Epidermal melanocyte (primary cell): ENCODE measurements at regions not wholly inside any gene's neighbourhood (a gene's known extent, or its start where the extent isn't known, plus 50 kb on each side); places are given as distances from the start of the nearest gene placed in this dataset.
"Not testable (repeated sequence)": the region's sequence is repeated elsewhere in the genome, so short reads cannot be mapped to it uniquely, and the experiment has no call there.

Source experiments
- DNase-seq: peaks from one replicate; pipeline ENCODE4 v3.0.0; 2011; ENCODE audit warnings: low spot score; ENCODE audit not compliant: insufficient read length

- not testable (repeated sequence) for DNase-seq
Measured at GRCh38 chr9:42656789-42657188, 473.3 kb downstream of the SPATA31A6 start.

DNA sequence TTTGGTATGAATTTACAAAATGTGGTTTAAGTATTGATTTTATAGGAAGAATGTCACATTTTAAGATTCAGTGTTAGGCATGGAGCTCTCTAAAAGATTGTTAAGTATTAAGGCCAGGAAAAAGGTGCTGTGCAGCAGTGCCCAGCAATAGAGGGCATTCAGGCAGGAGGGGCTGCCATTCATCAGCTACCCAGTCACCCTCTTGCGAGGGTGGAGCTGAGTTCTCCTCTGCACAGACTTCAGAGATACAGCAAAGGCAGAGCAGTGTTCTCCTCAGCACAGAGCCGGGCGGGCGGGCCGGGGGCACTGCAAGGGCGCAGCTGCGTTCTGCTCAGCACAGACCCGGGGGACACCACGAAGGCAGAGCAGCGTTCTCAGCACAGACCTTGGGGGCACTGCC, 474.0 kb downstream of the SPATA31A6 start:
- not testable (repeated sequence) for DNase-seq

- not testable (repeated sequence) for DNase-seq
Measured at GRCh38 chr9:42697146-42697545, 513.7 kb downstream of the SPATA31A6 start.

DNA sequence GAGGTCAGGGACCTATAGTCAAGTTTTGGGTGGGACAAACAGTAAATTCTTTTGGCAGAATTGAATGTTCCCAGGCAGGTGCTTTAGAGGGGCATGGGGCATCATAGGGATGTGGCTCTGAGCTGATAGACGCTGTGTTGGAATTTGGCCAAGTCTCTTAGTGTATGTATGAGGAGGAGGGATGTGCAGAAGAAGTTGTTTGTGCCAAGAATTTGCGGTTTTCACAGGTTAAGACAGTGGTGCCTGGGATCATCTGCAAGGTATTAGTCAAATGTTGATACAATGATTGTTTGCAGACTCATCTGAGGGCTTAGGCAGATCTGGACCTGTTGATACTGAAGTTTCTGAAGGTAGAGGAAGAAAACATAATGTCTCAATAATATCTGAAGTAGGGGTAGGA, 519.4 kb downstream of the SPATA31A6 start:
- not testable (repeated sequence) for DNase-seq

DNA sequence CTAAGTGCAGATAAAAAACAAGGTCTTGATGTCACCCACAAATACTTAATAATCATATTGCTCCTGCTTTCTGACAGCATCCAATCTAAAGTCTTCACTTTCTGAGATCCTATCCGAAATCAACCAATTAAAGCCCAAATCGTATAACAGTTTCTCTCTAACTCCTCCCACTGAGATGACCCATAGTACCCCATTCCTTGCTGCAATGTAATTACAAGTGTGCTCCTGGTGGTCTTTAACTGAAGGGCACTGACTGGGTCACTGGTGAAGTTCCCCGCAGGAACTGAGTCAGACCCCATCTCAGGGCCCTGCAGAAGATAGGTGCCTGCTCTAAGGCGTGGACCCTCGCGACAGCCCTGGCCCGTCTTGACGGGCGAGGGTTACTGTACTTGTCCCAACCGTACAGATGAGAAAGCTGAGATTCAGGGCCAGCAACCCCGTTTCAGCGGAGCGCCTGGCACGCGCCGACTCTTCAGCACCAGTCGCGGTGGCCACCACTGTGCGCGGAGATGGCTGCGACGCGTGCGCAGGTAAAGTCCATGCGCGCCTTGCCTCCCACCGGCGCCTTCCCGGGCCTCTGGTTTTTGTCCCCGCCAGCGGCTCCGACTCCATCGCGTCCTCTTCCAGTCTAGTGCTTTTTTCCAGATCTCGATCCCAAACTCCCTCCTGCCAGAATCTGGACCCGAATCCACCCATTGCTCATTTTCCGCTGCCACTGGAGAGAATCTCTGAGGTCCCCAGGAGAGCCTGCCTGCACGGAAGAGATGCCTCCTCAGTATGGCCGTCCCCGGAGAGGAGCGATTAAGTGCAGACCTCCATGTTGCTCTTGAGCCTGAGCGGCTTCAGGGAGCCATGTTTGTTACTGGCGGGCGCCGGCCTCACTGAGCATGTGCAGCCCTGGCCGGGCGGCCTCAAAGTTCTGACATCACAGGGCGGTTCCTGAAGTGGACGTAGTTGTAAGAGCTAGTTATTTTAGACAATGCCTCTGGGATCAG, 541.7 kb downstream of the SPATA31A6 start:
- not testable (repeated sequence) for DNase-seq

- peak; percentile 21 for DNase-seq
Measured at GRCh38 chr9:42743030-42743814, 559.8 kb downstream of the SPATA31A6 start.

GRCh38 chr9:42757251-42757650, 573.8 kb downstream of the SPATA31A6 start:
- DNase-seq, result not testable (repeated sequence)

GRCh38 chr9:42759320-42759719, 575.9 kb downstream of the SPATA31A6 start:
- DNase-seq, result not testable (repeated sequence)

DNA sequence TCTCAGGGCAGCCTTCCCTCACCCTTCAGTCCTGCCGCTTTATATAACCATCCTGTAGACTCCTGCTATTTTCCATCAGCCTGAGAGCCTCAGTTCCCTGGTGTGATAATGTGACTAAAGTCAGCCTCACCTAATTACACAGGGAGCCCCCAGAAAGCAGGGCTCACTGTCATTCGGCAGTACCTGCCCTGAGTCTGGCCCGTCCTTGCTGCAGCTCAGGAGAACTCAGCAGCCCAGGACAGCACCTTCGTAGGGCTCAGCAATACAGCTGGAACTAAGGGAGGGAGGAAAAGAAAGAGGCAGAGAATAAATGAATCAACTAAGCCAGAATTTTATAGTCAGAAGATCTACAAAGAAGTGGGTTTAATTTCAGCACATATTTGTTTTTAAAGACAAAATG, 598.7 kb downstream of the SPATA31A6 start:
- not testable (repeated sequence) for DNase-seq

DNA sequence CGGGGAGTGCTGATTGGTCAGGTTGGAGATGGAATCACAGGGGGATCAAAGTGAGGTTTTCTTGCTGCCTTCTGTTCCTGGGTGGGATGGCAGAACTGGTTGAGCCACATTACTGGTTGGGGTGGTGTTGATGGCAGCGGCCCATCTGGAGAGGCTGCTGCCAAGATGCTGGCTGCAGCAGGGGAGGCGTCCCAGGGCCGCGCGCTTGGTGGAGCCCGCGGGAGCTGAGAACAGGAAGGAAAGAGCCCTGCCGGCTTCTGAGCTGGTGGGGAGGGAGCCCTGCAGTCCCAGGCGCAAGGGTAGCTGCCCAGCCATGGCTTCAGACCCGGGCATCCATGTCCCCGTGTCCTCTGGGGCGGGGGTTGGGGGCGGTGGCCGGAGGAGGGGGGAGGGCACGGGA, 609.3 kb downstream of the SPATA31A6 start:
- DNase-seq, result not testable (repeated sequence)

GRCh38 chr9:42798571-42798970, 615.1 kb downstream of the SPATA31A6 start:
- DNase-seq, result not testable (repeated sequence)

GRCh38 chr9:42802716-42803115, 619.3 kb downstream of the SPATA31A6 start:
- not testable (repeated sequence) for DNase-seq

GRCh38 chr9:42806674-42807073, 623.2 kb downstream of the SPATA31A6 start:
- DNase-seq, result not testable (repeated sequence)

DNA sequence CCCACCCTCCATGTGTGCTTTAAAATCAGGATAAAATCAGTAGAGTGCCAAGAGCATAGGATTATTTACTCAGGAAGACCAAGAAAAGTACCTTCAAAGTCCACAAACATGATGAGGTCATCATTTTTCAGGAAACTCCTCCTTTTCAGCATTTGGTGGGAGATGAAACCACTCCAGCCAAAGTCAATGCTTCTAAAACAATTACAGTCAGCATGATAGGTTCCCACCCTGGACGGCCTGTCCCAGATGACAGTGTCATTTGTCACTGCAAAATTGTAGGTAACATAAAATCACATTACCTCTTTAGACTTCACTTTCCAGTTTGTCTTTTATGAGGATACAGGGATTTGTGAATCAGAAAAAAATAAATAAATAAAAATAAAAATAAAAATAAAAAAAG, 638.0 kb downstream of the SPATA31A6 start:
- not testable (repeated sequence) for DNase-seq

- not testable (repeated sequence) for DNase-seq
Measured at GRCh38 chr9:42848156-42848555, 664.7 kb downstream of the SPATA31A6 start.

- not testable (repeated sequence) for DNase-seq
Measured at GRCh38 chr9:42850896-42851693, 667.6 kb downstream of the SPATA31A6 start.

GRCh38 chr9:42851701-42852100, 668.2 kb downstream of the SPATA31A6 start:
- DNase-seq, result not testable (repeated sequence)

DNA sequence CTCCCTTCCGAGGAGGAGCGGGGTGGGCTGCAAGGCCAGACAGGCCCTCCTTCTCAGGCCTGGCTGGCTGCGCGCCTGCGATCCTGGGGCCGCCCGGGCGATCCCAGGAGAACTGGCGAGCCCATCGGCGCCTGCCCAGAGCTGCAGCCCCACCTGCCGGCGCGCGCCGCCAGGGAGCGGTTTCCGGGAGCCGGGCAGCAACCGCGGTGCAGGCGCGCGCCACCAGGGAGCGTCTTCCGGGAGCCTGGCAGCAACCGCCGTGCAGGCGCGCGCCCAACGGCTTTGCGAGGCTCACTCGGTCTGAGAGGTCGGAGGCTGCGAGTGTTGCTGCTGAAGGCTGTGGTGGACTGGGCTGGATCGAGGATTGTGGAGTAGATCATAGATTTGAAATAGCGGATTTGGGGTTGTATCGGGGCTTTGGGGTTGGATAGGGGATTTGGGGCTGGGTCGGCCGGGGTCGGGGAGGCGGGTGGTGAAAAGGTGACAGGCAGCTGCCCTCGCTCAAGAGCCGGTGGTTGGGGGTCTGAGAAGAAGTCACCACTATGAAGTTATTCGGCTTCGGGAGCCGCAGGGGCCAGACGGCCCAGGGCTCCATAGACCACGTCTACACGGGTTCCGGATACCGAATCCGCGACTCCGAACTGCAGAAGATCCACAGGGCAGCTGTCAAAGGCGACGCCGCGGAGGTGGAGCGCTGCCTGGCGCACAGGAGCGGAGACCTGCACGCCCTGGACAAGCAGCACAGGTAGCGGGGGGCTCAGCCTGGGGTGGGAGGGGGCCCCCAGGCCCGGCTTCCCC, 668.9 kb downstream of the SPATA31A6 start:
- peak; percentile 11 for DNase-seq

DNA sequence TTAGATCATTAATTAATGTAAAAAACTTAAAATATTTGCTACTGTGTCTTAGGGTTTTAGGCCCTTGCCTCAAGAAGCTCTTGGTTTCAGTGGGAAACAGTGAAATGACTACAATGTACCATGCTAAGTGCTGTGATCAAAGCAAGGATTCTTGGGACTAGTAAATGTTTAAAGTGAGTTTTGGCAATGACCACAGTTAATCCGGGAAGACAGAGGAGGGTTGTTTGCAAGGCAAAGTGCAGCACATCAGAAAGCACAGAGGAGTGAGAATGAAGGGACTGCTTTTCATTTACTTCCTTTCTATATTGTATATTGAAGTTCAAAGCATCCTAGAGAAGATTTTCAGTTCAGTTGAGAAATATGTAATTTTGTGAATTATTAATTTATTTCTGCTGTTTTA, 676.7 kb downstream of the SPATA31A6 start:
- not testable (repeated sequence) for DNase-seq

DNA sequence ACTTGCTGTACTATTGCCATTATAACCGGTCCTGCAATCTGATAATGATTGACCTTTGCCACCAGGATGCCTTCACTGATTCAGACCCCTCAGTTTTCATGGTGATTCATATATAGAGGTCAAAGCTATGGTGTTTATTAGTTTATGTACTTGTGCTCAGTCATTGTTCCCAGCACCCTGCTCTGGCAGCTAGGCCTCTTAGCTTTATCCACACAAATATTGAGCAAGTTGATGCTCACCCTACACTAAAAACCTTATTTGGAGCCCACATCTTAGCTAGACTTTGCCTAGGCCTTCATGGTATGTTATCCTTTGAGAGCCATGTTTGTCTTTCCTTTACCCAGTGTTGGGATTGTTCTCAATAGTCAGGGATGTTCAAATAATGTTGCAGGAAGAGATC, 679.0 kb downstream of the SPATA31A6 start:
- DNase-seq, result not testable (repeated sequence)
